Left colon (tissue), 2 donors: ENCODE measurements at regions not wholly inside any gene's neighbourhood (a gene's known extent, or its start where the extent isn't known, plus 50 kb on each side); places are given as distances from the start of the nearest gene placed in this dataset.
"Not testable (repeated sequence)": the region's sequence is repeated elsewhere in the genome, so short reads cannot be mapped to it uniquely, and the experiment has no call there.

ENCODE experiments used
- ATAC-seq: fragments of 200-7000 bp; cut with Tn5 transposase; one replicate; pipeline ENCODE4 v1.9.1; 2020; ENCODE audit warnings: mild to moderate bottlenecking, moderate library complexity
- DNase-seq, 2 donors: peaks; one replicate each; pipeline ENCODE4 v3.0.0-alpha.2; 2020
- intact Hi-C, 2 donors: fragments of 100-400 bp; cut with DNase I in 1 of 2; cut with micrococcal nuclease in 1 of 2; formaldehyde crosslinking; loops; one replicate each; pipeline versions ENCODE4 v1.11.2 to v1.14.0; 2022; cut with DNase I, micrococcal nuclease
- donor health status: DM: no; HTN: no; CAD: no.
- donor health status: DM: yes; HTN: yes; CAD: no.

DNA sequence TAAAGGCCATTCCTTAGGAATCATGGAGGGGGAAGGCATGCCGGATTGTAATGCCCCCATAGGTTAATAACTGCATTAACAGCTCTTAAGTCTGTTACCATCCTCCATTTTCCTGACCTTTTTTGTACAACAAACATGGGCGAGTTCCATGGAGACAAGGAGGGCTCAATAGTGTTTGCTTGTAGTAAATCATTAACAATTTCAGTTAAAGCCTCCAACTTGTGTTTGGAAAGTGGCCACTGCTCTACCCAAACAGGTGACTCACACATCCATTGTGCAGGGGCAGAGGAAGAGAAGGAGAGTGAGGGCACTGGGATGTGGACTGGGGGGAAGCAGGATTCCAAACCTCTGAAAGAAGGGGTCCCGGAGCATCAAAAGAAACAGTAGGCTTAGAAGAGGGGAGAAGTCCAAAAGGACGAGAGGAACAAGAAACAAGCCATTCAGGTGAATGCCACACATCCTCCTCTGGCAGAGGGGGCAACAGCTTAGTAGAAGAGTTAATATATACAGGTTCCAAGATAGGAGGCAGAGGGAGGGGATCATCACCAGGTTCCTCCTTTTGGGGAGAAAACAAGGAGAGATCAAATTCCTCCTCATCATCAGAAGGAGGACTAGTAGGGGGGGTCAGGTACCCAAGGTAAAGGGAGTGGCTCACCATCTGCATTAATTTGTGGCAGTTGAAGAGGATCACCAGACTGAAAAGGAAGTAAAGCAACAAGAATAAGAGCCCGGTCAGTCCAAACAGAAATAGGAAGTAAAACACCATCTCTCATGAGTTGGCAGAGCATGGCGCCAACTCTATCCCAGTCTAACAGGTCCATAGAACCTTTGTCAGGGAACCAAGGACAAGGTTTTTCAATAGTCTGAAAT lies 189.4 kb upstream of the RAI14 start:
- intact Hi-C loops, result not testable (repeated sequence)
- DNase-seq (peak; percentile 21 to 50), ATAC-seq (peak; percentile 86)

DNA sequence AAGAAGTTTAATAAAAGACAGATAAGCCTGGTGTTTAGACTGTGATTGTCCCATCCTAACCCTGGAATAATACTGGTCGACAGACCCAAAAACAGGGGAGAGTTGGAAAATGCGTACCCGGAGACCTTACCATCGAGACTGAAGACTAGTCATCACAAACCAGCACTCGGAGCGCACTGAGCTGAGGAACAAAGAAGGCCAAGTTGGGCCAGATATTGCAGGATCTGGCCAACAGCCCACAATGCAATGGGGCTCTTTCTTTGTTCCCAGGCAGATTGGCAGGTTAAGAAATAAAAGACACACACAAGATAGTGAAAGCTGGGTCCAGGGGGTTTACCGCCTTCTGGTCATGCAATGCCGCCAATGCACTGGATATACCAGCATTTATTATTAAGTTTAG lies 188.7 kb upstream of the RAI14 start:
- intact Hi-C loops, result no loop called here
- ATAC-seq (no peak), DNase-seq (no peak)

DNA sequence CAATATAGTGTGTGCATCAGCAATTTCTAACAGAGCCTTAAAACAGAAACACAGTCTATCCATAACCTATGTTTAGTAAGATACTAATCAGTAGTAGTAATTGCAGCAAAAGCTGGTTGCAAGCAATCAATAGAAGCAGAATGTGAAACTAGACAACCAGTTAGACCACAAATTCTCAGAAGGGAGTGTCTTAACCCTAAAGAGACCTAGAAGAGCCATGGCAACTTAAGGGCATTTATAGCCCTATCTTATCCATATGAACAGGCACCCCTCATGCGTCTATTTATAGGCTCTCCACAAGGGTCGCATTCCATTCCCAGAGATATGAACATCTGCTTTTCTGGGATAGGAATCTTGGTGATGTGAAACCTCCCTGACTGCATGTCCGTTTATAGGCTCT lies 188.1 kb upstream of the RAI14 start:
- ATAC-seq, result peak; percentile 13
- intact Hi-C loops, DNase-seq: not testable (repeated sequence)

DNA sequence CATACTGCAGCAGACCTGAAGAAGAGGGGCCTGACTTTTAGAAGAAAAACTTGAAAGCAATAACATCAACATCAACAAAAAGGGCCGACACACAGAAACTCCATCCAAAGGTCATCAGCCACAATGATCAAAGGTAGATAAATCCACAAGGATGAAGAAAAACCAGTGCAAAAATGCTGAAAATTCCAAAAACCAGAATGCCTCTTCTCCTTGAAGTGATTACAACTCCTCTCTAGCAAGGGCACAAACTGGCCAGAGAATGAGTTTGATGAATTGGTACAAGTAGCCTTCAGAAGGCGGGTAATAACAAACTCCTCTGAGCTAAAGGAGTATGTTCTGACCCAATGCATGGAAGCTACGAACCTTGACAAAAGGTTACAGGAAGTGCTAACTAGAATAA lies 186.2 kb upstream of the RAI14 start:
- DNase-seq, result no peak
- ATAC-seq, result no peak
- intact Hi-C loops, result no loop called here

DNA sequence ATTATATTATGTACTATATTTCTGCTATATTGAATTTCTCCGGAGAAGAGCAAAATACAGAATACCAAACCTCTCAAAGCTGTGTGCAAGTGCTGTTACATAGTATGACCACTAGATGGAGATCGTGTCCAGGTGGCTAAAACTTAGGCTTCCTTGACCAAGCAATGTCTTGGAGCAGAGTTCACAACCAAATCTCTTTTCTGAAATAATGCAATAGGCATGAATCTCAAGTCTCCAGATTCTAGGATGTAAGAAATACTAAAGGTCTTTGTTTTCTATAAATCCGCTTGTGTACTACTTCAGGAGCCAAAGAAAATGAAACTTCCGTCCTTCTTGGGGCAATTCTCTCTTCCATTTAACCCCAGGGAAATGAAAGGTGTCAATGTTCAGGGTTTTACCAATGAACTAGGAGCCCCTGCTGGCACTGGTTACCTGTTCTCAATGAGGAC lies 181.5 kb upstream of the RAI14 start:
- intact Hi-C loops, result no loop called here
- DNase-seq, result no peak
- peak; percentile 79 for ATAC-seq

DNA sequence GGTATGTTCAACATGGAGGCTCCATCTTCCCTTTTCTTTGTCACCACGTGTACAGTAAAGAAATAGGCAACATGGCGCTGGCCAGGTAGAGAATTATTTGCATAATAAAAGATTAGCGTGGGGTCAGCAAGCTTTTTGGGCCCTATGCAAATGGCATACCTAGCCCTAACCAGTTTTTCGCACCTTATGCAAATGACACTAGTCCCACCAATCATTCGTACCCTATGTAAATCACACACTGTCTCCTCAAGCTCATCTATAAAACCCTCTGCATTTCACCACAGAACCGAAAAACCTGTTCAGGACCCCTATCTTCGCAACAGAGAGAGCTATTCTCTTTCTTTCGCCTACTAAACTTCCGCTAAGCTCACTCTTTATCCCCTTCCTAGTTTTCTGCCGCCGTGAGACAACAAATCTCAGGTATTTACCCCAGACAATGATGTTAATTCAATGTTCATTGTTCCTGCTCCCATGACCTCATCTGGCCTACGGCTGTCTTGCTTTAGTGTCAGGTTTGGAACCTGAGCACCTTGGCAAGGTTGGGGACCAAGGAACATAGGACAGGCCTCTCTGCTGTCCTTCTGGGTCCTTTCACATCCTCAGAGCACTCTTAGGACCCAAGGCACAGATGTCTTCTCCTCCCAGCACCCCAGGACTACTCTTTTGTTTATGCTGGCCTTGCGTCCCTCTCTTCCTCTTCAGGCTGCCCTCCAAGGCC lies 180.7 kb upstream of the RAI14 start:
- DNase-seq, result no peak
- no peak for ATAC-seq
- intact Hi-C loops, result no loop called here

DNA sequence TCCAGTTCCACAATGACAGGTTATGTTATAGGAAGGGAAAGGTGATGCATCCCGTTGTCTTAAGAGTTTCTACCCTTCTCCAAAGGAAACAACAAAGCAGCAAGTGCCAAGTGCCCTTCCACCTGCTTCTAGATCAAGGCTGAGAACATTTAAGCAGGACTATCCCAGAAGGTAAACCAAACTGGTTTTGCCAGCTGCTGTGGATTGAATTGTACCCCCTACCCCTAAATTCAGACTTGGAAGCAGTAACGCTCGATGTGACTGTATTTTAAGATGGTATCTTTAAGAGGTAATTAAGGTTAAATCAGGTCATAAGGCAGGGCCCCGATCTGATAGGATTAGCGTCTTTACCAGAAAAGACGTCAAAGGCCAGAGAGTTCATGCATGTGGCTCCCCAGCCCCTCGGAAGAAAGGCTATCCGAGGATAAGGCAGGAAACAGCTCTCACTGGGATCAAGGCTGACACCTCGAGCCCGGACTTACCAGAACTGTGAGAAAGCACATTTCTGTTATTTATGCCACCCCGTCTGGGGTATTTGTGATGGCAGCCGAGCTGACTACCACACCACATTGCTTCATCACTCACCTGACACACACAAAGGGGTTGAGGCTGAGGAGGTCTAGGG lies 179.1 kb upstream of the RAI14 start:
- intact Hi-C loops, result no loop called here
- ATAC-seq (no peak), DNase-seq (no peak)

DNA sequence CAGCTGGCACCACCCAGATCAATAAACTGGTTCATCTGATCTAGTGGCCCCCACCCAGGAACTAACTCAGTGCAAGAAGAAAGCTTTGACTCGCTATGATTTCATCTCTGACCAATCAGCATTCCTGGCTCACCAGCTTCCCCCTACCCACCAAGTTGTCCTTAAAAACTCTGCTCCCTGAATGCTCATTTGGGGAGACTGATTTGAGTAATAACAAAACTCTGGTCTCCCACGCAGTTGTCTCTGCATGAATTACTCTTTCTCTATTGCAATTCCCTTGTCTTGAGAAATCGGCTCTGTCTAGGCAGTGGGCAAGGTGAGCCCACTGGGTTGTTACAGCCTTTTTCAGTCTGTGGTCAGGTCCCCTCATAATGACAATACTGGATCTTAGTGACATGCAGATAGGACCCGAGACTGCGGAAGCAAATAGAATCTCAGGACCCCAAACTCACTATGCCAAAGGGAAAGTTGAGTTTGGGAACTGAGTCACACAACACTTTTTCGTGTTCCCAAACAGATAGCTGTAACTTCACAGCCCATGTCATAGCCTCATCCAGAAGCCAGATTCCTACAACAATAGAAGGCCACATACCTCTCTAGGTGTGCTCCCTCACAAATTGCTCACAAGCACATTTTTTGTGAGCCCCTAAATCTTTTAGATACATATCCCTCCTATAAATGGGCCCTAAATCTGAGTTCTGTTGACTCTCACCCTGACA lies 175.2 kb upstream of the RAI14 start:
- intact Hi-C loops, result no loop called here
- ATAC-seq, result no peak
- DNase-seq, result no peak

DNA sequence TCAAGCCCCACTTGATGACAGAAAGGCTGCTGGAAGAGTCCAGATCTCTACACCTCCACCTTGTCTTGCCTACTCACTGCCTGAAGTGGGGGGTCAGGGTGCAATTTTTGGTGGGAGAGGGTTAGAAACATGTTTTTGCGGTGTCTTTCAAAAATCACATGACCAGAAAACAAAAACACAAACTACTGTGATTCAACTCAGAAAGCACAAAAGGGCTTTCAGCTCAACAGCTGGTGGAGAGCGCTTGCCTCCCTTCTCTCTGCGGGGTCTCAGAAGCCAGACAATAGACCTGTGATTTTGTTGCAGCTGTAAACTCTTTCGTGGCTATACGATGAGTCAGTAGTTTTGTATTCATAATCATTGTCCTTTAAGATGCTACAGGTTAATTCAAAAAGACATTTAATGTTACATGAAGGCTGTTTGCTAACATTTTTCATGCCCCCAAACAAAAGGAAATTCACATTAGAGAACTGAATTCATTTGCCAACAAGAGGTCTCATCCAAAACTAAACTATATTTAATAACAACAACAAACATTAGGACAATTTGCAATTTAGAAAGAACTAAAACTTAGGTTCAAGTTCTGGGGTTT lies 172.6 kb upstream of the RAI14 start:
- intact Hi-C loops, result no loop called here
- ATAC-seq, result no peak
- no peak for DNase-seq

DNA sequence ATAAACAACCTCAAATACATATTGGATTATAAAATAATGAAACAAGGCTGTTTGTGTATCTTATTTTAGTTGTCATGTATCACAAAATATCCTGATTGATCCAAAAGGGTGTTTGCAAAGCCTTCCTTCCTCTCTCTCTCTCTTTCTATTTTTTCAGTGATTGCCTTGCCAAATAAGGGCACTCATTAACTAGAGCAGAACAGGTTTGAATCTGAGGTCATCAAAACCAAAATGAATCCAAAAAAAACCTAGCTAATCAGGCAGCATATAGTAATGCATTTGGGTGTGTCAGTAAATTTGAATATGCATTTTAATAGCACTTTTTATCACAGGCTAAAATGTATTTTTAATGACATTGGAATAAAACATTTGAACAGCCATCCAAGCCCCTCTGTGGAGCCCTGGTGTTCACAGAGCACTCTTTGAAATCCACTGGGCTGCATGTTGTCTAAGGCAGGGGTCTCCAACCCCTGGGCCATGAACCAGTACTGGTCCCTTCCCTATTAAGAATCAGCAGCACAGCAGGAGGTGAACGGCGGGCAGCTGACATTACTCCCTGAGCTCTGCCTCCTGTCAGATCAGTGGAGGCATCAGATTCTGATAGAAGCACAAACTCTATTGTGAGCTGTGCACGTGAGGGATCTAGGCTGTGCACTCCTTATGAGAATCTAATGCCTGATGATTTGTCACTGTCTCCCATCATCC lies 171.8 kb upstream of the RAI14 start:
- no peak for DNase-seq
- ATAC-seq, result no peak
- intact Hi-C loops, result no loop called here

DNA sequence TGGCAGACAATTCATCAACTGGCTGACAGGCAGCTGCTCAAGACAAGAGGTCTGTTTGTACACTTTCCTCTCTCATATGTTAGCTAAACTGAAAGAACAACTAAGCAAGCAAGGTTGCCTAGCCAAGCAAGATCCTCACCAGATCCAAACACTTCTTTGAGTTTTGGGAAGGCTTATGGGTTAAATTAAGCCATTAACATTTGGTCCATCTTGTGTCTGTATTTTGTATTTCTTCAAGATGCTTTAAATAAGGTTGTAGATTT lies 170.4 kb upstream of the RAI14 start:
- ATAC-seq (no peak), DNase-seq (no peak)
- intact Hi-C loops, result loop anchor here in 1 of 2 donors (5.0 kb wide), 1 partner anchor 412 kb away; no protein-coding TSS in a partner anchor

DNA sequence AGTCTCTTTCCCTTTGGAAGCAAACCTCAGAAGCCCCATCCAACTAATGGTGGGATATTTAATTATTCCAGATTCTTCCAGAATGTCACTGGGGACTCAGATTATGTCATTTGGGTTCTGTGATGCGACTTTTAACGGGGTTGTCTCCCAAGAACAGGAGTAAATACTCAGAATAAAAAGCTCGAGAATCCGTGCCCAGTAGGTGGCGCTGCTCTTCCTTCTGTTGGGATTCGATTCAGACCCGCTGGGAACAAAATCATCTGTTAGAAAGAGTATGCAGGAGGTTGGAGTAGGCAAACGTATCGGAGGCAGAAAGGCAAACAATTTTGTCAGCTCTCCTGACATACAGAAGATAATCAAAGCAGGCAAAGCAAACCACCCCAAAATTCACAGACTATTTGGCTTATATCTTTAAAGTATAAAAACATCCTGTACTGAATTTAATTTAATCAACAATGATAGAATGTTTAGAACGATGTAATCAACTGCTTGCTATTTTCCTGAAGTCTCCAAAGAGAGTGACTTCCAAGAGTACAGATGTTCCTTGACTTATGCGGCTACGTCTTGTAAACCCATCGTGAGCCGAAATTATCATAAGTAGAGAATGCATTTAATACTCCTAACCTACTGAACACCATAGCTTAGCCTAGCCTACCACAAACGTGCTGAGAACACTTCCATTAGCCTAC lies 169.8 kb upstream of the RAI14 start:
- peak; percentile 70 for ATAC-seq
- intact Hi-C loops, result loop anchor here in 1 of 2 donors (5.0 kb wide), 1 partner anchor 411 kb away; no protein-coding TSS in a partner anchor
- DNase-seq, result peak; percentile 60 to 90

DNA sequence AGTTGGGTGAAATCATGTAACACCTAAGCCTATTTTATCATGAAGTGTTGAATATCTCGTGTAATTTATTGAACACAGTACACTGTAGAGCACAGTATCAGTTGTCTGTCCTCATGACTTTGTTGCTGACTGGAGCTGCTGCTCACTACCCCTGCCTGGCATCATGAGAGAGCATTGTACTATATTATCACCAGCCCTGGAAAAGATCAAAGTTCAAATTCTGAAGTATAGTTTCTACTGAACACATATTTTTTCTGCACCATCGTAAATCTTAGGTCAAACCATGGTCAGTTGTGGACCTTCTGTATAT lies 169.3 kb upstream of the RAI14 start:
- ATAC-seq, result no peak
- no peak for DNase-seq
- intact Hi-C loops, result loop anchor here in 1 of 2 donors (5.0 kb wide), 1 partner anchor 410 kb away; no protein-coding TSS in a partner anchor

DNA sequence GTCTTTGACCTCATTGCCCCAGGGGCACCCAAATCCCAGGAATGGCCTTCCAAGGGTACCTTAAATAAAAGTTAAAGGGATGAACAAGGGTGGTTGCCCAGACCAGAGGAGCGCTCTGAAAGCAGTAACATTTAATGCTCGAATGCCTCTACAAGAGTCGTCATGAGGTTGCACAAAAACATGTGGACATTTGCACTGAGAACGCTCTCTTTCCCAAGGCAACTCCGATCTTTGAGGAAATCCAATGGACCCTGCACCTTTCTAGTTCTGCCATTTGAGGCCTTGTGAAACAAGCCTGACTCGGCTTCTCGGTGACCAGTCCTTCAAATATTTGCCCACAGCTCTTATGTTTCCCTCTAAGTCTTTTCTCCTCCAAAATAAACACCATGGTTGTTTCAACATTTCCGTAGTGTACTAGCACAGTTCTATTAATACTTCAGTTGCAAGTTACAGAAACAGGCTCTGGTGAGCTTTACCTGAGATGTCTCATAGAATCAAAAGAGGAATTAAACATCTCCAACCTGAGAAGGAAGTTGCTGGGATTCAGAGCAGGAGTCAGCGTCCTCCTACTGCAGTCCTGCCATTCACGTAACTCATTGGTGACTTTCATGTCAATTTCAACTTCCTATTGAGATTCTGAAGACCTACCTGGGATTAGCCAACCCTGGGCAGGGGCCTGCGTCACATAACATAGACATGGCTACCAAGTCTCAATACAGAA lies 168.8 kb upstream of the RAI14 start:
- intact Hi-C loops, result loop anchor here in 1 of 2 donors (5.0 kb wide), 1 partner anchor 410 kb away; no protein-coding TSS in a partner anchor
- DNase-seq (no peak), ATAC-seq (no peak)

DNA sequence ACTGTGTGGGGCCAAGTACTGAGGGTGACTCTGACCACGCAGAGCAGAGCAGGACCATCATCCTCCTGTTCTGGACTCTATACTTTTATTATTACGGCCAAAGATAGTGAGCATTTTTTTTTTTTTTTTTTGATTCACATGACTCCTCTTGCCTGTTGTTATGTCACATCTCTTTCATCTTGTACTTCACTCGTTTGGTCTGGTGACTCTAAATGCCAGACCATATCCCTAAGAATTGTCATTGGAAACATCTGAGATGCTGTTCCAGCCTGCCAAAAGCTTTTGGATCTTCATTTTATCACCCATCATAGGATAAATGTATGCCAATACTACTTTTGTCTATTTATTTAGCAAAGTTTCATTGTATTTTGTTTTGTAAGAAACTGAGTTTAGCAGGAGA lies 168.2 kb upstream of the RAI14 start:
- ATAC-seq, result no peak
- no peak for DNase-seq
- intact Hi-C loops, result loop anchor here in 1 of 2 donors (5.0 kb wide), 1 partner anchor 409 kb away; no protein-coding TSS in a partner anchor

DNA sequence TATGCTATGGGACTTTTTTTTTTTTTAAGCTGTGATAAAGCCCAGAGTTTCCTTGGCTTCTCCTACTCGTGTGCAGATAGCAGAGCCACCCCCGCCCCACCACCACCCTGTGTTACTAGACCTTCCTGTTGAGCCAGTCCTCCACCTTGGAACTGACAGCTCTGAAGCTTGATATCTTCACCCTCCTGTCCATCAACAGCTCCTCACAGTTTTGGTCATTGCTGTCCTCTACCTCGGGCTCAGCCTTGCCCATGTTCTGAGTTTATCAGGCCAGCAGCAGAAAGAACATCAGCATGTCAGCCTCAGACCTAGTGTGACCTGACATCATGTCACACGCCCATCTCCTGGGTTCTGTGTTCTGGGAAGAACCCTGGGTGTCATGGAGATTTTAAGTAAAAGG lies 167.1 kb upstream of the RAI14 start:
- intact Hi-C loops, result loop anchor here in 1 of 2 donors (5.0 kb wide), 1 partner anchor 408 kb away; no protein-coding TSS in a partner anchor
- ATAC-seq (no peak), DNase-seq (no peak)
